ENCODE measurements at regions not wholly inside any gene's neighbourhood (a gene's known extent, or its start where the extent isn't known, plus 50 kb on each side); places are given as distances from the start of the nearest gene placed in this dataset.

DNA sequence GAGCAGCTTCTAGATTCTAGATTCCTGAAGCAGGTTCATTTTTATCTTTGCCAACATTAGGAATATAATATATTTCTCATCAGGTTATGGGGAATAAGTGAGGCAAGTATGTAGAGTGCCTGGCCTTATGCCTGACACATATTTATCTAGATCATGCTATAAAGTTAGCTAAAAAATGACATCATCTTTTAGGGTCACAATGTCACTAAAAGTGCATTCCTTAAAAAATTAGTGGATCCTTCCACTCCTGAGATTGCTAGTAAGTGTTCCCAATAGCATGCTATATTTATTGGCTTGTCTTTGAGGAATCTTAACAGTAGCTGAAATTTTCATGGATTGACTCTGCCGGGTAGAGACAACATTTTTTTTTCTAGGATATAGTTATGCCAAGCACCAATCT lies 305.9 kb upstream of the TMCO5A start:
- DNase-seq (ENCODE audit: low read depth in 2 of 2) = no peak
- TF ChIP-seq CTCF (IDR thresholded peaks at IDR 0.05; ENCODE audit: low read depth, low read length) = no peak
- H3K4me3 ChIP-seq (replicated peaks in 1 of 2; ENCODE audit: low read depth in 2 of 2, low read length in 2 of 2) = no peak overlapping the region

GRCh38 chr15:37636736-37637135 lies 297.7 kb upstream of the TMCO5A start:
- TF ChIP-seq CTCF (IDR thresholded peaks at IDR 0.05; ENCODE audit: low read depth, low read length) = no peak
- DNase-seq (ENCODE audit: low read depth in 2 of 2) = no peak
- no peak overlapping the region for H3K4me3 ChIP-seq (replicated peaks in 1 of 2; ENCODE audit: low read depth in 2 of 2, low read length in 2 of 2)

DNA sequence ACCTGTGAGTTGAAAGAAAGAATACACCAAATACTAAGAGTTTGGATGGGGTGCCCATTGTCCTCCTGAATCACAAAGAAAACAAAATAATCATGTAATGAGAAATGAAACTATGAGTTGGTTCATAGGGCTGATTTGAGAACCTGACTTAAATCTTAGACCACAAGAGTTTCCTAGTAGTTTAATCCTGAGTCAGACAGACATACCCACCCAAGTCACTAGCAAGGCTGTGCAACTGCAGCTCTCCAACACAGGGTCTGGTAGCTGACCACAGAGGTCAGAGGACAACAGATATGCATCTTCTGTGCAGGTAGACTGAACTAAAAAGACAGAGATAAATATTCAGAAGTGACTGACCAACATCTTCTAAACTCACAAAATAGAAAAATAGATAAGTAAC lies 296.3 kb upstream of the TMCO5A start:
- DNase-seq (ENCODE audit: low read depth in 2 of 2) = no peak
- TF ChIP-seq CTCF (IDR thresholded peaks at IDR 0.05; ENCODE audit: low read depth, low read length) = no peak
- H3K4me3 ChIP-seq (replicated peaks in 1 of 2; ENCODE audit: low read depth in 2 of 2, low read length in 2 of 2) = no peak overlapping the region

GRCh38 chr15:37638691-37639090 lies 295.7 kb upstream of the TMCO5A start:
- TF ChIP-seq CTCF (IDR thresholded peaks at IDR 0.05; ENCODE audit: low read depth, low read length) = no peak

GRCh38 chr15:37652646-37653417 lies 281.6 kb upstream of the TMCO5A start:
- DNase-seq (ENCODE audit: low read depth in 2 of 2) = no peak
- no peak for TF ChIP-seq CTCF (IDR thresholded peaks at IDR 0.05; ENCODE audit: low read depth, low read length)
- H3K4me3 ChIP-seq (replicated peaks in 1 of 2; ENCODE audit: low read depth in 2 of 2, low read length in 2 of 2) = no peak overlapping the region

More at GRCh38 chr15:37638691-37639090, 295.7 kb upstream of the TMCO5A start:
- H3K4me3 ChIP-seq (replicated peaks in 1 of 2; ENCODE audit: low read depth in 2 of 2, low read length in 2 of 2) = no peak overlapping the region
- peak in 1 of 2 donors; percentile 6 for DNase-seq (ENCODE audit: low read depth in 2 of 2)

DNA sequence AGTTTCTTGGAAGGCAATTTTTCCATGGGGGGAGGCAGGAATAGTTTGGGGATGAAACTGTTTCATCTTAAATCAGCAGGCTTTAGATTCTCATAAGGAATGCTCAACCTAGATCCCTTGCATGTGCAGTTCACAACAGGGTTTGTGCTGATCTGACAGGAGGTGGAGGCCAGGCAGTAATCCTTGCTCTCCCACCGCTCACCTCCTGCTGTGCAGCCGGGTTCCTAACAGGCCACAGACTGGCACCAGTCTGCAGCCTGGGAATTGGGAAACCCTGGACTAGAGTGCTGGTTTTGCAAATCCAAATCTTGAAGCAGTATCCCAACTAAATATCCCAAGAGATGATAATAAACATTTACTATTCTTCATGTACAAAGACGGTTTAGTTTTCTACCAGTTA lies 256.3 kb upstream of the TMCO5A start:
- DNase-seq (ENCODE audit: low read depth in 2 of 2) = no peak
- H3K4me3 ChIP-seq (replicated peaks in 1 of 2; ENCODE audit: low read depth in 2 of 2, low read length in 2 of 2) = no peak overlapping the region
- no peak for TF ChIP-seq CTCF (IDR thresholded peaks at IDR 0.05; ENCODE audit: low read depth, low read length)

- H3K4me3 ChIP-seq (replicated peaks in 1 of 2; ENCODE audit: low read depth in 2 of 2, low read length in 2 of 2) = no peak overlapping the region
- DNase-seq (ENCODE audit: low read depth in 2 of 2) = no peak
- no peak for TF ChIP-seq CTCF (IDR thresholded peaks at IDR 0.05; ENCODE audit: low read depth, low read length)
Measured at GRCh38 chr15:37679627-37680026, 254.8 kb upstream of the TMCO5A start.

All from cardiac fibroblast (primary cell).